HEK293 (cell line): ENCODE measurements at regions not wholly inside any gene's neighbourhood (a gene's known extent, or its start where the extent isn't known, plus 50 kb on each side); places are given as distances from the start of the nearest gene placed in this dataset.

Experiments used
- CTCF ChIA-PET: fragments of 350-600 bp; formaldehyde crosslinking; extraction: SDS; loops from one replicate; lab custom pipeline; 2021; ENCODE audit warnings: antibody characterized with exemption; lab: Yijun Ruan, JAX
- POLR2A ChIA-PET: fragments of 300-600 bp; formaldehyde crosslinking; extraction: SDS; loops from one replicate; lab custom pipeline; 2020; ENCODE audit warnings: antibody characterized with exemption, inconsistent platforms; lab: Yijun Ruan, JAX
- H3K27ac ChIP-seq: fragments of 200-500 bp; sonication (Bioruptor generic); 2 replicates; pipeline ENCODE4 v1.5.1; 2014; ENCODE audit warnings: low read depth, low read length, control low read depth, inconsistent platforms; ENCODE audit errors: extremely low read depth
- H3K36me3 ChIP-seq, 2 experiments: fragments of 200-500 bp in 1 of 2; sonication (Bioruptor generic) in 1 of 2; 1 replicate in 1 of 2; 2 replicates in 1 of 2; pipeline ENCODE4 v1.5.1; 2014 to 2017; ENCODE audit warnings: inconsistent platforms in 2 of 2, low read length in 2 of 2; ENCODE audit not compliant: control insufficient read depth in 2 of 2, insufficient read depth in 1 of 2
- H3K4me1 ChIP-seq: fragments of 200-500 bp; sonication (Bioruptor generic); 2 replicates; pipeline ENCODE4 v1.5.1; 2014; ENCODE audit warnings: mild to moderate bottlenecking, low read length, inconsistent platforms; ENCODE audit not compliant: control insufficient read depth, insufficient read depth
- H3K4me3 ChIP-seq: 2 replicates; pipeline ENCODE4 v1.5.1; 2011; ENCODE audit warnings: low read depth, mild to moderate bottlenecking, control low read depth, low read length, moderate library complexity
- H3K9me3 ChIP-seq: fragments of 200-500 bp; sonication (Bioruptor generic); 2 replicates; pipeline ENCODE4 v1.5.1; 2014; ENCODE audit warnings: low read depth, low read length, inconsistent platforms; ENCODE audit not compliant: control insufficient read depth, insufficient read depth
- FEZF1 ChIP-seq: fragments of 450-650 bp; formaldehyde crosslinking; IDR thresholded peaks from 2 replicates; pipeline ENCODE4 v1.5.1; 2016; ENCODE audit warnings: missing biosample characterization, missing genetic modification characterization
- GLIS1 ChIP-seq: fragments of 450-650 bp; formaldehyde crosslinking; IDR thresholded peaks from 2 replicates; pipeline ENCODE4 v1.5.1; 2016; ENCODE audit warnings: missing biosample characterization, missing genetic modification characterization
- SP2 ChIP-seq: fragments of 450-650 bp; formaldehyde crosslinking; IDR thresholded peaks from 2 replicates; pipeline ENCODE4 v1.5.1; 2016; ENCODE audit warnings: missing biosample characterization, missing genetic modification characterization
- SP7 ChIP-seq: fragments of 450-650 bp; formaldehyde crosslinking; IDR thresholded peaks from 2 replicates; pipeline ENCODE4 v1.5.1; 2016; ENCODE audit warnings: missing biosample characterization, missing genetic modification characterization
- ZBTB17 ChIP-seq: fragments of 450-650 bp; formaldehyde crosslinking; IDR thresholded peaks from 2 replicates; pipeline ENCODE4 v1.5.1; 2016; ENCODE audit warnings: missing biosample characterization, missing genetic modification characterization
- ZEB2 ChIP-seq: fragments of 450-650 bp; formaldehyde crosslinking; IDR thresholded peaks from 2 replicates; pipeline ENCODE4 v1.5.1; 2016; ENCODE audit warnings: missing biosample characterization, missing genetic modification characterization
- ZNF10 ChIP-seq: fragments of 450-650 bp; formaldehyde crosslinking; IDR thresholded peaks from 2 replicates; pipeline ENCODE4 v1.5.1; 2017; ENCODE audit warnings: missing biosample characterization, missing genetic modification characterization
- ZNF140 ChIP-seq: fragments of 450-650 bp; formaldehyde crosslinking; IDR thresholded peaks from 2 replicates; pipeline ENCODE4 v1.5.1; 2016; ENCODE audit warnings: missing biosample characterization, missing genetic modification characterization
- ZNF155 ChIP-seq: fragments of 450-650 bp; formaldehyde crosslinking; IDR thresholded peaks from 2 replicates; pipeline ENCODE4 v1.5.1; 2016; ENCODE audit warnings: missing biosample characterization, missing genetic modification characterization
- ZNF184 ChIP-seq: fragments of 450-650 bp; IDR thresholded peaks from 2 replicates; pipeline ENCODE4 v1.5.1; 2018; ENCODE audit warnings: missing biosample characterization, mild to moderate bottlenecking, missing genetic modification characterization
- ZNF366 ChIP-seq: fragments of 450-650 bp; formaldehyde crosslinking; conservative IDR thresholded peaks from 2 replicates; pipeline ENCODE4 v1.5.1; 2016; ENCODE audit warnings: missing biosample characterization, missing genetic modification characterization
- ZNF394 ChIP-seq: fragments of 450-650 bp; formaldehyde crosslinking; IDR thresholded peaks from 2 replicates; pipeline ENCODE4 v1.5.1; 2016; ENCODE audit warnings: missing biosample characterization, missing genetic modification characterization, mild to moderate bottlenecking, moderate library complexity, borderline replicate concordance
- ZNF404 ChIP-seq: fragments of 450-650 bp; formaldehyde crosslinking; IDR thresholded peaks from 2 replicates; pipeline ENCODE4 v1.5.1; 2017; ENCODE audit warnings: missing biosample characterization, missing genetic modification characterization
- ZNF561 ChIP-seq: fragments of 450-650 bp; IDR thresholded peaks from 2 replicates; pipeline ENCODE4 v1.5.1; 2018; ENCODE audit warnings: missing biosample characterization, missing genetic modification characterization, borderline replicate concordance
- ZNF701 ChIP-seq: fragments of 450-650 bp; formaldehyde crosslinking; IDR thresholded peaks from 2 replicates; pipeline ENCODE4 v1.5.1; 2016; ENCODE audit warnings: missing biosample characterization, missing genetic modification characterization
- ZNF76 ChIP-seq: fragments of 450-650 bp; formaldehyde crosslinking; IDR thresholded peaks from 2 replicates; pipeline ENCODE4; 2016; ENCODE audit warnings: low read depth, missing biosample characterization, missing genetic modification characterization, borderline replicate concordance
- TF ChIP-seq, protein P1 (sequence below): fragments of 450-650 bp; formaldehyde crosslinking; IDR thresholded peaks from 2 replicates; pipeline ENCODE4 v1.5.1; 2016; ENCODE audit warnings: missing biosample characterization, missing genetic modification characterization
- TF ChIP-seq, protein P2 (sequence below): fragments of 450-650 bp; formaldehyde crosslinking; IDR thresholded peaks from 2 replicates; pipeline ENCODE4 v1.5.1; 2016; ENCODE audit warnings: missing biosample characterization, missing genetic modification characterization, borderline replicate concordance
- TF ChIP-seq, protein P3 (sequence below): sonication (generic); formaldehyde crosslinking; IDR thresholded peaks from 2 replicates; pipeline ENCODE4 v1.8.1; 2022; ENCODE audit warnings: mild to moderate bottlenecking, moderate library complexity, missing genetic modification reagents
- TF ChIP-seq, protein P4 (sequence below): fragments of 450-650 bp; formaldehyde crosslinking; IDR thresholded peaks from 2 replicates; pipeline ENCODE4 v1.5.1; 2017; ENCODE audit warnings: missing biosample characterization, missing genetic modification characterization

DNA sequence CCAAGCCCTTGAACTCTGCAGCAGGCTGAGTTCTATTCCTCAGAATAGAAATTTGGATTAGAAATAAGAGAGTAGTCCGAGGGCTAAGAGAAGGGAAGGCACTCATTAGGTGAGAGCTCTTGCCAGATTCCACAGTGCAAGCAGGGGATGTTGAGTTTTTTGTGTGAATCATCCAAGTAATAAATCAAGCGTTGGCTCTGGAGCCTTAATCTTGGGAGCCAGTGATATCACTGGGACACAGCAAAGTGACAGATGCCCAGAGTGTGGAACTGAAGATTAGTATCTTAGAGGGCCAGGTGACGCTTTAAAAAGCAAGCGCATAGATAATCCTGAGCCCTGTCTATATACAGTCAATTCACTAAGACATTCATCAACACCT, 60.3 kb downstream of the FOXD1 start:
- peak overlapping the region; percentile 57 for H3K27ac ChIP-seq
- H3K4me1 ChIP-seq: peaks cover 20% of the 10 kb centered on the region
- no peaks in the 10 kb centered on the region for H3K36me3 ChIP-seq
- no peaks in the 10 kb centered on the region for H3K9me3 ChIP-seq
- no peak overlapping the region for H3K4me3 ChIP-seq
- ChIA-PET CTCF (interaction anchor here (0.6 to 1.6 kb wide), 3 partner anchors 10 to 68 kb away, joined by 3 to 4 read pairs (median 4); no protein-coding TSS in a partner anchor), POLR2A (interaction anchor here (1.2 kb wide), 1 partner anchor 60 kb away, joined by 4 read pairs; the partner anchor contains the start of gene FOXD1)
- TF ChIP-seq, protein P1, sequence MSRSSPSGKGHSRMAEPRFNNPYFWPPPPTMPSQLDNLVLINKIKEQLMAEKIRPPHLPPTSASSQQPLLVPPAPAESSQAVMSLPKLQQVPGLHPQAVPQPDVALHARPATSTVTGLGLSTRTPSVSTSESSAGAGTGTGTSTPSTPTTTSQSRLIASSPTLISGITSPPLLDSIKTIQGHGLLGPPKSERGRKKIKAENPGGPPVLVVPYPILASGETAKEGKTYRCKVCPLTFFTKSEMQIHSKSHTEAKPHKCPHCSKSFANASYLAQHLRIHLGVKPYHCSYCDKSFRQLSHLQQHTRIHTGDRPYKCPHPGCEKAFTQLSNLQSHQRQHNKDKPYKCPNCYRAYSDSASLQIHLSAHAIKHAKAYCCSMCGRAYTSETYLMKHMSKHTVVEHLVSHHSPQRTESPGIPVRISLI (tag by site-specific recombination): peak; percentile 78
- peak; percentile 62; the same call in 1 of the 2 replicates for TF ChIP-seq GLIS1 (tag by site-specific recombination)
- peak; percentile 60 for TF ChIP-seq SP2 (tag by site-specific recombination)
- peak; percentile 85 for TF ChIP-seq SP7 (tag by site-specific recombination)
- 0 out of 2 replicates have a peak, but pooled peaks have one; percentile 34 for TF ChIP-seq ZEB2 (tag by site-specific recombination)
- TF ChIP-seq ZNF184 (tag by site-specific recombination): peak; percentile 72; the same call in 1 of the 2 replicates
- 0 out of 2 replicates have a peak, but pooled peaks have one; percentile 34 for TF ChIP-seq ZNF394
- TF ChIP-seq, protein P2, sequence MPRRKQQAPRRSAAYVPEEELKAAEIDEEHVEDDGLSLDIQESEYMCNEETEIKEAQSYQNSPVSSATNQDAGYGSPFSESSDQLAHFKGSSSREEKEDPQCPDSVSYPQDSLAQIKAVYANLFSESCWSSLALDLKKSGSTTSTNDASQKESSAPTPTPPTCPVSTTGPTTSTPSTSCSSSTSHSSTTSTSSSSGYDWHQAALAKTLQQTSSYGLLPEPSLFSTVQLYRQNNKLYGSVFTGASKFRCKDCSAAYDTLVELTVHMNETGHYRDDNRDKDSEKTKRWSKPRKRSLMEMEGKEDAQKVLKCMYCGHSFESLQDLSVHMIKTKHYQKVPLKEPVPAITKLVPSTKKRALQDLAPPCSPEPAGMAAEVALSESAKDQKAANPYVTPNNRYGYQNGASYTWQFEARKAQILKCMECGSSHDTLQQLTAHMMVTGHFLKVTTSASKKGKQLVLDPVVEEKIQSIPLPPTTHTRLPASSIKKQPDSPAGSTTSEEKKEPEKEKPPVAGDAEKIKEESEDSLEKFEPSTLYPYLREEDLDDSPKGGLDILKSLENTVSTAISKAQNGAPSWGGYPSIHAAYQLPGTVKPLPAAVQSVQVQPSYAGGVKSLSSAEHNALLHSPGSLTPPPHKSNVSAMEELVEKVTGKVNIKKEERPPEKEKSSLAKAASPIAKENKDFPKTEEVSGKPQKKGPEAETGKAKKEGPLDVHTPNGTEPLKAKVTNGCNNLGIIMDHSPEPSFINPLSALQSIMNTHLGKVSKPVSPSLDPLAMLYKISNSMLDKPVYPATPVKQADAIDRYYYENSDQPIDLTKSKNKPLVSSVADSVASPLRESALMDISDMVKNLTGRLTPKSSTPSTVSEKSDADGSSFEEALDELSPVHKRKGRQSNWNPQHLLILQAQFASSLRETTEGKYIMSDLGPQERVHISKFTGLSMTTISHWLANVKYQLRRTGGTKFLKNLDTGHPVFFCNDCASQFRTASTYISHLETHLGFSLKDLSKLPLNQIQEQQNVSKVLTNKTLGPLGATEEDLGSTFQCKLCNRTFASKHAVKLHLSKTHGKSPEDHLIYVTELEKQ: 0 out of 2 replicates have a peak, but pooled peaks have one; percentile 42
- no peak for TF ChIP-seq ZNF155 (tag by site-specific recombination)
- TF ChIP-seq ZNF10: peak; percentile 66
- TF ChIP-seq, protein P3, sequence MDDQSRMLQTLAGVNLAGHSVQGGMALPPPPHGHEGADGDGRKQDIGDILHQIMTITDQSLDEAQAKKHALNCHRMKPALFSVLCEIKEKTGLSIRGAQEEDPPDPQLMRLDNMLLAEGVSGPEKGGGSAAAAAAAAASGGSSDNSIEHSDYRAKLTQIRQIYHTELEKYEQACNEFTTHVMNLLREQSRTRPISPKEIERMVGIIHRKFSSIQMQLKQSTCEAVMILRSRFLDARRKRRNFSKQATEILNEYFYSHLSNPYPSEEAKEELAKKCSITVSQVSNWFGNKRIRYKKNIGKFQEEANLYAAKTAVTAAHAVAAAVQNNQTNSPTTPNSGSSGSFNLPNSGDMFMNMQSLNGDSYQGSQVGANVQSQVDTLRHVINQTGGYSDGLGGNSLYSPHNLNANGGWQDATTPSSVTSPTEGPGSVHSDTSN: no peak
- TF ChIP-seq, protein P4, sequence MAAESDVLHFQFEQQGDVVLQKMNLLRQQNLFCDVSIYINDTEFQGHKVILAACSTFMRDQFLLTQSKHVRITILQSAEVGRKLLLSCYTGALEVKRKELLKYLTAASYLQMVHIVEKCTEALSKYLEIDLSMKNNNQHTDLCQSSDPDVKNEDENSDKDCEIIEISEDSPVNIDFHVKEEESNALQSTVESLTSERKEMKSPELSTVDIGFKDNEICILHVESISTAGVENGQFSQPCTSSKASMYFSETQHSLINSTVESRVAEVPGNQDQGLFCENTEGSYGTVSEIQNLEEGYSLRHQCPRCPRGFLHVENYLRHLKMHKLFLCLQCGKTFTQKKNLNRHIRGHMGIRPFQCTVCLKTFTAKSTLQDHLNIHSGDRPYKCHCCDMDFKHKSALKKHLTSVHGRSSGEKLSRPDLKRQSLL: 0 out of 2 replicates have a peak, but pooled peaks have one; percentile 16
- TF ChIP-seq ZNF366: peak; percentile 25; the same call in 1 of the 2 replicates
- TF ChIP-seq ZNF140: no peak

DNA sequence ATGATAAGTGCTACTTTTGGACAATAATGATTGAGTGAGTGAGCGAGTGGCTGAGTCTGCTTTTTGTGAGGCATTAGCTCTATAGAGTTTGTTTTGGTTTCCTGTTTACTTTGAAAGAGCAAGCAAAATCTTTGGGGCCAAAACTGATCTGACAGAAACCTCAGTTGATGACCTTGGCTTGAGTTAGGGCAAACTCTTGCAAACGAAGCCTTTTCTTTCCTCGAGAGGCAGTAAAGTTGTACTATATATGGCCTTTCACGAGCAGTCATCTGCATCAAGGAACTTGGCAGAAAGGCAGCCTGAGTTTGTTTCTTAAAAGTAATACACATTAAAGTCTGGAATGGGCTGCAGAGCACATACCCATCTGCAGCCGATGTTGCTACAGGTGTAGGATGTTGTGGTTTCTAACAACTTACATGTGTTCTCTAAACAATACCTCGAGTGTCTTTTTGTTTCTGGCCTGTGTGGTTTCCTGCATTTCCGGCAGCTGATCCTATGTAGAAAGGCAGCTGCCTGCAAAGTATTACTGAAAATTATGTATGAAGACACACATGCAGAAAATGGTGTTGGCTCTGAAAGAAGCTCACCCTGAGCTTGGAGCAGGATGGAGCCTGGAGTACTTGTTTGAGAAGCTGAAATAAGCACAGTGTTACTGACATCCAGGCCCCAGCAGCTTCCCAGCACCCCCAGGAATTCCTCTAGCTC, 60.8 kb downstream of the FOXD1 start:
- no peak overlapping the region for H3K4me3 ChIP-seq
- ChIA-PET CTCF (interaction anchor here (0.7 to 1.6 kb wide), 3 partner anchors 10 to 69 kb away, joined by 4 read pairs; no protein-coding TSS in a partner anchor), POLR2A (interaction anchor here (1.2 kb wide), 1 partner anchor 61 kb away, joined by 4 read pairs; the partner anchor contains the start of gene FOXD1)

More for the DNA sequence above, 60.8 kb downstream of the FOXD1 start:
- Histone ChIP-seq H3K36me3 (no peaks in the 10 kb centered on the region), H3K9me3 (no peaks in the 10 kb centered on the region), H3K27ac (peak overlapping the region; percentile 57), H3K4me1 (peaks cover 16% of the 10 kb centered on the region)
- TF ChIP-seq ZNF701 (no peak), FEZF1 (peak; percentile 36), ZBTB17 (tag by site-specific recombination) (no peak), ZNF404 (no peak), ZNF76 (no peak), ZNF561 (tag by site-specific recombination) (0 out of 2 replicates have a peak, but pooled peaks have one; percentile 12)
- TF ChIP-seq, all 188 proteins: peak for 2
